Fibroblast of peridontal ligament (primary cell): ENCODE measurements at regions not wholly inside any gene's neighbourhood (a gene's known extent, or its start where the extent isn't known, plus 50 kb on each side); places are given as distances from the start of the nearest gene placed in this dataset.
"Not testable (repeated sequence)": the region's sequence is repeated elsewhere in the genome, so short reads cannot be mapped to it uniquely, and the experiment has no call there.

ENCODE experiments used
- DNase-seq: peaks from one replicate; pipeline ENCODE4 v3.0.0-alpha.2; 2010; ENCODE audit errors: extremely low read depth

DNA sequence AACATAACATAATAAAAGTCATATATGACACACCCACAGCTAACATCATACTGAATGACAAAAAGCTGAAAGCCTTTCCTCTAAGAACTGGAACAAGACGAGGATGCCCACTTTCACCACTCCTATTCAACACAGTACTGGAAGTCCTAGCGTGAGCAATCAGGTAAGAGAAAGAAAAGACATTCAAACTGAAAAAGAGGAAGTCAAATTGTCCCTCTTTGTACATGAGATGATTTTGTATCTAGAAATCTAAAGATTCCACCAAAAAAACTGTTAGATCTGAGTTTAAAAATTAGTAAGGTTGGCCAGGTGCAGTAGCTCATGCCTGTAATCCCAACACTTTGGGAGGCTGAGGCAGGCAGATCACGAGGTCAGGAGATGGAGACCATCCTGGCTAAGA lies 70.1 kb upstream of the PROKR2 start:
- not testable (repeated sequence) for DNase-seq

DNA sequence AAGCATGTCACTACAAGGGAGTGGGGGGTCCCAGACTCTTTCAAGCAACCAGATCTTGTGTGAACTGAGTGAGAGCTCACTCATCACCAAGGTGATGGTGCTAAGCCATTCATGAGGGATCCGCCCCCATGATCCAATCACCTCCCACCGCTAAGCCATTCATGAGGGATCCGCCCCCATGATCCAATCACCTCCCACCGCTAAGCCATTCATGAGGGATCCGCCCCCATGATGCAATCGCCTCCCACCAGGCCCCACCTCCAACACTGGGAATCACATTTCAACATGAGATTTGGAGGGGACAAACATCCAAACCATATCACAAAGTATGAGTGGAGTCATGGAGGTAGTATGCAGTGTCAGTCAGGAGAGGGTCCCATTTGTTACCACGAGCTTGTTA lies 64.8 kb upstream of the PROKR2 start:
- not testable (repeated sequence) for DNase-seq

DNA sequence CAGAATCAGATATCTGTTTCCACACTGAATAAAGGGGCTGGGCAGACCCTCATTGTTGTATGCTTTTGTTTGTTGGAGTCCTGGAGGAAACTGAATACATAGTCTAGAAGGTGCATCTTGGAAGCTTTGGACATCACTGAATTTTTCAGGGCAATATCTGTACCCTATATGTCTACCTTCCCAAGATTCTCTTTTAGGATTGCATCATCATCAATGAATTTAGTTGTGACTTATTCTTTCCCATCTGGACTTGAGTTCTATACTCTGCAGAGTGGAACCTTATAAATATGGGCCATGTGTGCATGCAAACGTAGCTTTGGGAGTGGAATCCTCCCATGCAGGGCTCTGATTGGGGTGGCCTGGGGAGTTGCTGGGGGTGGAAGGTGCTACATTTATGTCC lies 60.7 kb upstream of the PROKR2 start:
- DNase-seq = no peak

DNA sequence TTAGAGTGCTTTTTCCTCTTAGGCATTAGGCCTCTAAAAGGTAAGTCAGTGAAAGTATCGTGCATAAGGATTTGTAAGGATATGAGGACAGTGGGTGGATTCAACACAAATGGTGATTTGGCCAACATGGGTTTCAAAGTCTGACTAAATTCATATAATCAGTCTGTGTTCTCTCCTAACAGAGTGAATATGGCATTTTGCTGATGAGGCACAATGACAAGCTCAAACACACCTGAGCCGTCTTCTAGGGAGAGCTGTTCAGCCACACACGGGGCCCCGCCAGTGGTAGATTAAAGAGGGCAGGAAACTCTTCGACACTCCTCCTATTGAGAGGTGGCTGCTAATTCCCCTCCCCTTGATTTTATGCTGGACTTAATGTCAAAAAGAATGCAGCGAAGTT lies 59.5 kb upstream of the PROKR2 start:
- no peak for DNase-seq

DNA sequence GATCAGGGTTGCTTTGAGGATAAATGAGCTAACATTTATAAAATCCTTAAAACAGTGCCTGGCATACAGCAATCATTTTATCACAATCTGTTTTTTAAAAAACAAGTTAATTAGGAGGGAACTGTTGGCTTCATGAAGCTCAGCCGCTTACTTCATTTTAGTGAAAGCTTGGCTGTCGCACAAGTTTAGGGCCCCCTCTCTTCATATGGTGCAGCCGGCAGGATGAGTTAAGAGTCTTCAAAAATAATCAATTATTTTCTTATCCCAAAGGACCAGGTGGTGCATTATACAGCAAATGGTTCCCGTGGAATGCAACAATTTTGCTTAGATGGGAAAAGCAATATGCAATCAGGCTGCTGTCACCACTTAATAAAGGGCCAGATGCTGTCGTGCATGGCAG lies 57.4 kb upstream of the PROKR2 start:
- no peak for DNase-seq

DNA sequence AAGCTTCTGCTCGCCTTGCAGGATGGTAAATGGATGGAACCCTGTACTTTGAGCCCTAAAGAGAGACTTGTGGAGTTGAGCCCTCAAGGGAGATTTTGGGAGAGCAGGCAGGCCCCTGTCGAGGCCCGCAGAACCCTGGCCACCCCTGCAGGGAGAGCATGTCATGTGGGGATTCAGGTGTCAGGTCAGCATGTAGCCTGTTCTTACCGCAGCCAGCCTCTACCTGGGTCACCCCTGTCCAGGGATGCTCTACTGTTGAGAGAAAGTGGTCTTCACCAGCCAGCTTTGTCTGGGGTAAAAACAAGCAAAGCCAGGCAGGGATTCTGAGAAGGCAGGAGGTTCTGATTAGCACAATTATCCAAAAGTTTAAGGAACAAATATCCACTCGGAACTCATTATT lies 55.6 kb upstream of the PROKR2 start:
- DNase-seq = no peak

DNA sequence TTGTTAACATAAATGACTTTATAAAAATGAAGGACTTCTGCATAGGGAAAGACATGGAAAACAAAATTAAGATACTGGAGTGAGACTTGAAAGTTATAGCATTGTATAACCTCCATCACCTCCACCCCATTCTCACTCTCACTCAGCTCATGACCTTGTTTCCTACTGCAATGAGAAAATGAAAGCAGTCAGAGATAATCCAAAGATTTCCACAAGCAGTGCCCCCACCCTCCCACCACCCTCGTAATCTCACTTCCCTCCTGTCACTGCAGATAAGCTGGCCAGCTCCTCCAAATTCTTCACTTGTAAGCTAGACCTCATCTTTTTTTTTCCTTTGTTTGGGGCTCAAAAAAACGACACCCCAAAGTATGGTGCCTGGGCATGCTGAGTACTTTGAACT lies 52.9 kb upstream of the PROKR2 start:
- DNase-seq = no peak
